GM18498 (cell line): ENCODE measurements at regions not wholly inside any gene's neighbourhood (a gene's known extent, or its start where the extent isn't known, plus 50 kb on each side); places are given as distances from the start of the nearest gene placed in this dataset.

Experiments used
- ATAC-seq: cut with Tn5 transposase; IDR thresholded peaks from one replicate; pipeline ENCODE4 v1.9.1; 2021; ENCODE audit warnings: mild to moderate bottlenecking, moderate library complexity; ENCODE audit not compliant: unreplicated experiment

DNA sequence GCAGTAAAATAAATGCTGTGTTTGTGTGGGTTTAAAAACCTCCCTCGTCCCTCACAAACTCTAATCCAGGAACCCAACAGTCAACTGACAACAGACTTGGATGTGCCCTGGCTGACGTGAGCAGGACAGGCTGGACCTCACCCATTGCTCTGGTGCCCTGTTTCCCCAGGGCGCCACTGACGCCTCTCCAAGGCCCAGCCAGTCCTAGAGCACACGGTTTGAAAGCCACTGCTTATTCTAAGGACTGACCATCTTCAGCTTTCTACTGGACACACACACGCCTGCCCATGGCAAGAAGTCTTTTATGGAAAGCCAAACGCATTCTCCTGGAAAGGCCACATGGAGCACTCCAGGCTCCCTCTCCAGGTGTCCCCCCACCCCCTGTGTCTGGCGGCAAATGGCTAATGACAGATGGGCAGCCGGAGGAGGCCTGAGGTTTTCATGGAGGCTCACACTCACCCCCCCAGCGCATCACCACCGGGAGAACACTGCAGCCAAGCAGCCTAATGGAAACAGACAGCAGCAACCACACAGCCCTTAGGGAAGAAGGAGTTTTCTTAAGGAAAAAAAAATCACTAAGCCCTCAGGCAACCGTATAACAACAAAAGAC, 319.2 kb downstream of the SOX9 start:
- ATAC-seq, result no peak

DNA sequence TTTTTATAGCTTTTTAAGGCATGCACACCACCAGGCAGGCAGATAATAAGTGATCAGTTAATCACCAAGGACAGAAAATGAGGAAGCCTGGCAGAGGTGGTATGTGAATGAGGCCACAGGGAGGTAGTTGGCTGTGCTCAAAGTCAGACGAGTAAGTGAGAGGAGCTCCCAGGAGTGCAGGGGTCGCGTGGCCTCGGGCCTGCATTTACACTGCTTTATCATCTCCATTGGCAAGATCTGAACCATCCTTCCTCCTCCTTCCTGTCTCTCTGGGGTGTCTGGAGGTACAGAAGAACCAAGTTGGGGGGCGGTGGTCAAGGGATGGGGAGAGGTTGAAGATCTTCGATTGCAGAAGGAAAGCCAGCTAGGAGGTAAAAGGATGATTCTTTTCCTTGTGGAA, 320.1 kb downstream of the SOX9 start:
- no peak for ATAC-seq

DNA sequence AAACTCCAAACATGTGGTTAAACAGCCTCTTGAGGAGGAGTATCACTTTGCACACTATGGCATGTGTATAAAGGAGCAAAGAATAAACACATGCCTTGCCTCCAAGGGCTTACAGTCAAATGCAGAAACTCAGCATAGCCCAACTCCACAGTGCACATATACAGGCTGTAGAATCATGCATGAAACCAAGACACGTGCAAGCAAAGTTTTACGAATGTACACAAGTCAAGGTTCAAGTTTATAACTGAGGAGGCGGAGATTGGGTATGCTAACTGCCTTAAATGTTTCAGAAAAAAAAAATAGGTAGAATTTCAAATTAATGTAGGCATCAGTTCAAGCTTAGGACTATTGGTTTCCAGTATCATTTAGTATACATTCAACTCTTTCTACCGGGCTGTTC, 321.1 kb downstream of the SOX9 start:
- no peak for ATAC-seq

DNA sequence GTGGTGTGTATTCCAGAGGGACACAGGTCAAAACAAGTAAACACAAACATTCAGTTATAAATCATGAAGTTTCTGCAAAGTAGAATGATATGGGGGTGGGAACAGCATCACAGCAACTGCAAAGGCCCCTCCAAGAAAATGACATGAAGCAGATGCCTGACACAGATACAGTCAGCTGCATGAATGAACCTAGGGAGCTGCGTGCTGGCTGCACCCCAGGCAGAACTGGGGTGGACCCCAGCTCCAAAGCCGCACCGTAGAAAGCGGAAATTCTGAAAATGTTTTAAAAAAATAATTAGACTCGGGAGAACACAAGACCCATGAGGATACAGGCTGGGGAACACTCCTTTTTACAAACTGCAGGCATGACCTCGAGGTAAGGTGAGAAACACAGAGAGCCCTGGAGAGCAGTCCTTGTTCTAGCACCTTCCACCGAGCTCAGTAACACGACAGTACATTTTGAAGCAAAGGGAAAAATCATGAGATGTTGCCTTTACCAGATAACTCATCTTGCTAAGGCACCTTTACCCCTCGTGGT, 323.8 kb downstream of the SOX9 start:
- ATAC-seq, result no peak

DNA sequence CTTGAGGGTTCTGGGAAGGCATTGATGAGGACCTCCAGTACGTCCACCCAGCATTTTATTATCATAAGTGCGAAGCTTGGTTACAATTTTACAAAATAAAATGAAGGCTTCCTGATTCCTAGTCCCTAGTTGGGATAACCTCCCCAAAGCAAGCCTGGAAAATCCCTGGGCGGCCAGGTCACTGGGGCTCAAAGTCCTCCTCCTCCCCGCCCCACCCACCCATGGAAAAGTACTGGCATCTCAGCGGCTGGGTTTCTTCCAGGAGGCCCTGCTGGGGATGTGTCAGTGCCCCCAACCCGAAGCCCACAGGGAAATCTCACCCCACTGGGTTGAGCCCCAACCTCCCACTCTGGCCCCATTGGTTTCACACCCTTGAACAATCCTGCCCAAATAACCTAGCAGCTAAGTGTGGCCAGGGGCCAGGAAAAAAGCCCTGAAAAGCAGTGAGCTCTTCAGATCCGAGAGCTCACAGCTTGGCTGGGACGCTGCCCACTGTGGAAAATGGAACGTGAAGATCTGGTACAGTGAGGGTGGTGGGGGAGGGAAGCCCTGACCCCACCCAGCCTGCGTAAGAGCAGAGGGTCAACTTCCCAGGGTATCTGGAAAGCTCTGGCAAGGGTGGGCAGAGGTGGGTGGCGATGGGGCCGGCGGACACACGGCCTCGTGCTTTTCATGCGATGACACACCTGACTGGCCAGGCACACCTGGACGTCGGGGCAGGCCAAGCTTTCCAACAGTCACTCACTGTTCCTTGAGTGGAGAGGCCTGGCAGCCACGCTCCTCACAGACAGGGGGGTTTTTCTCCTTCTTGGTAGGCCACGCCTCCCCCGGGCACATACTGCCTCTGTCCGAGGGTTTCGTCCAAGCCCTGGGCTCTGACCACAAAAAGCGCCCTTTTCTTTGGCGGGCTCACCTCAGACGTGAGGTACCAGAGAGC, 324.5 kb downstream of the SOX9 start:
- ATAC-seq, result no peak

DNA sequence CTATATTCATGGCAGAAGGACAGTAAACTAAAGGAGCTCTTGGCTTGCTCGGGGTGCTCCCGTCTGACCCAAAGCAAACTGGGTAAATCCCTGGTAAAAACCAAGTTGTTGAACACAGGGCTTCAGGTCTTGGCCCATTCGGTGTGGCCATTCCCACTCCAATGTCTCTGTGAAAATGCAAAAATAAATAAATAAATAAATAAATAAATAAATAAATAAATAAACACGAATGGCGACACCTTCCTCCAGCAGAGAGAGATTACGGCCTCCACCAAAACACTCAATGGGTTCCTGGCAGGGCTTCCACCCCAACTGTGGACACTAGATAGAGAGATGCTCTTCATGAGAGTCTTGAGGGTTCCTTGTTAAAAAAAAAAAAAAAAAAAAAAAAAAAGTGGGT, 325.3 kb downstream of the SOX9 start:
- ATAC-seq, result no peak

DNA sequence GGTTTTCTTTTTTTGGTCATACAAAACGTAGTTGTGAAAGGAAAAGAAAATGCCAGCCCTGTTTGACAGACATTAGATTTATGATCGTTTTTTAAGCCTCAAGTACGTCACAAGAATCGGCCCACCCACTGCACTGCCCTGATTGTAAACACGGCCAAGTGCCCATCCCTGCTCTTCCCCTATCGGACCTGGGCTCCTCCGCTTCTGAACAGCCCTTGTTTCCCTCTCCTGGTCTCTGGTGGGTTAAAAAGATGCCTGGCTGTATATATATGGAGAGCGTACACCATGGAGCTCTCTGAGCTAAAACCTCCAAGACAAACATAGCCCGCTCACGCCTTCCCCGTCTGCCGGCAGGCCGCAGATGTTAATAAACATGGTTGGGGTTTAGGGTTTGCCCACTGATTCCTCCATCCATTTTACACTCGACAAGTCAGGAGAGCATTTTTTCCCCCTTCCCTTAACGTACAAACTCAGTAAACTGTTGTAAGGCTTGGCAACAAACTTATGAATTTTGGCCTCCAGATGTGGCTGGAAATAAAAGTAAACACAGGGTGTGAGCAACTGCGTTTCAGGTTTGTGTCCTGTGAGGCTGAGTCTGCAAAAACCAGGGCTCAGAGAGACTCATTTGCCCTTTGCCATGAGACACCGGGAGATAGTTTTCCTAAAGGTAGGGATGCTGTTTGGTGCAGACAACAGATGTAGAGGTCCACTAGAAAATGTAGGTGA, 325.9 kb downstream of the SOX9 start:
- no peak for ATAC-seq

DNA sequence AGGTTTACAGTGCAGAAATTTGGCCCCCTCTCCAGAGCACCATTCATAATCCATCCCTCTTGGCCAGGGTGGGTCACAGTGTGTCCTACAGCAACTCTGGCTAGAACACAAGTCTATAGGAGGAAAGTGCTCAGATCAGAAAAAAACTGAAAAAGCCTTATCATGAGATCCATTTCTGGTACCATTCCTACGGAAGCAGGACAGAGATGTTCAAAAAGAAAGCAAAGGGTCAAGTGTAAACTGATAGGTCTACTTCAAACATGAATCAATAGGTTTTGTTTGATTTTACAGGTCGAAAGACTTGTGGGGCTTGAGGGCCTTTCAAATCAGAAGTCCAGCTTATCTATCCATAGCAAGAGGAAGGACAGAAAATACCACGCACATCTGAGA, 326.4 kb downstream of the SOX9 start:
- ATAC-seq, result no peak

DNA sequence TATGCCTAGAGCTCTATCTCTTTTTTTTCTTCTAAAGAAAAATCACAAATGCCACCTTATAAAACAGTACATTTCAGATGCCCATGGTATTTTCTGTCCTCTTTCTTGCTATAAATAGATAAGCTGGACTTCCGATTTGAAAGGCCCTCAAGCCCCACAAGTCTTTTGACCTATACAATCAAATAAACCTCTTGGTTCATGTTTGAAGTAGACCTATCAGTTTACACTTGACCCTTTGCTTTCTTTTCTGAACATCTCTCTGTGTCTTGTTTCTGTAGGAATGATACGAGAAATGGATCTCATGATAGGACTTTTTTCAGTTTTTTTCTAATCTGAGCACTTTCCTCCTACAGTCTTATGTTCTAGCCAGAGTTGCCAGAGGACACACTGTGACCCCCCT, 327.2 kb downstream of the SOX9 start:
- ATAC-seq, result no peak

DNA sequence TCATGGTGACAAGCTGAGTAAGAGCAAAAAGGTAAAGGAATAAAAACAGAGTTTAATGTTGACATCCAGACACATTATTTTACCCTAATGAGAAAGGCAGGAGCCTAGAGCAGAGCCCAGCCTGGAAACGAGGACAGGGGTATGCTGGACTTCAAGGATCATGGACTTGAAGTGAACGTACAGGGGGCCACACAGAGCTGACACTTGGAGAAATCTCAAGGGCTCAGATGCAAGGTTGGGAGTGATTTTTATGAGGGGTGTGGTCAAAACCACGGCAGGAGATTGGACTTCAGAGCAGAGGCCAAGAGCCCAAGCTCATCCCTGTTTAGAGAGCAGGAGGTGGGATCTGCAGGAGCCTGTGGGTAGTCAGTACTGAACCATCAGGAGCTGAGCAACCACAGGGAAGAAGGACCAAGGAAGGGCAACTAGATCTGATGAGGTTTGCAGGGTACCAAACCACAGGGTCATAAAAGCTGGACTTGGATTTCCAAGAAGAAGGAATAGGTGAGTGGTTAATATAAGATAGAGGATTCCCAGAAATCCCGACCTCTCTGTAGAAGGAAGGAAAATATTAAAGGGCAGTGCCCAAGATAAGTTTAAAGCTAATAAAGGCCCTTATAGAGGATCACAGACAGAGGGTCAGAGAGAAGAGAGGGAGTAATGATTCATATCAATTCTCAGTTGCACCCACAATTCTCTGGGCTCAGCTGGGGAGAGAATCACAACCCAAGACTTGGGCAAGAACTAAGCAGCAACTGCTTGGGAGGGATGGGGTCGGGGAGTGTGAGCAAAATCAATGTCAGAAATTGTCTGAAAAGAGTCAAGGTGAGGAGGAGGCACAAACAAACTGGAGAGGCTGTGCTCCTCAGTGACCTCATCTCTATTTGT, 331.7 kb downstream of the SOX9 start:
- no peak for ATAC-seq

DNA sequence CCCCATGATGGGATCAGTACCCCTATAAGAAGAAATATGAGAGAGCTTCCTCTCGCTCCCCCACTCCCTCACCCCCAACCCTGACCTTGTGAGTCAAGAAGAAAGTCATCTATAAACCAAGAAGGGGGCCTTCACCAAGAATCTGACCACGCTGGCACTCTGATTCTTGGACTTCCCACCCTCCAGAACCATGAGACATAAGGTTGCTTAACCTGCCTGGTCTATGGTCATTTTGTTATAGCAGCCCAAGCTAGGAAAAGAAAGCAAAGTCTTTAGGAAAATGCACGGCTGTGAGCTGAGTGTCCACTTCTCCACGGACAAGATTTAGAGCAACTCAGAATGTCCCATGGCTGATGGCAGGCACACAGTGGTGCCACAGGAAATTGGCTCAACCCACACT, 333.5 kb downstream of the SOX9 start:
- no peak for ATAC-seq

DNA sequence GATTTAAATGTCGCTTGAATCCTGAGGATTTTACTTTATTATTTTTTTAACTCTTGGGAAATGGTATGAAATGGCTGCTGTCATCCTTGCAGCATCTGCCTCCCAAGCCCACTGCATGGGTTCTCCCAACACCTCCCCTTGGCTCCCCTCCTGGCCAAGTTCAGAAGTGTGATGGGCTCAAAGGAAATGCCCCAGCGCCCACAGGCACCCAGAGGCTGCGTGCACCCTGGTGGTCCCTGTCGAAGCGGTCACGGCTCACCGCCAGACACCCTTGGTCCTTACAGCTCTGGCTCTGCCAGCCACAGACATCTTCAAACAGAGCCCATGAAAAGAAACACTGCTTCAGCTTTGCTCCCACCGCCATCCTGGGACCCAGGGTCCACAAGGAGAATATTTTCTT, 334.7 kb downstream of the SOX9 start:
- ATAC-seq, result no peak

DNA sequence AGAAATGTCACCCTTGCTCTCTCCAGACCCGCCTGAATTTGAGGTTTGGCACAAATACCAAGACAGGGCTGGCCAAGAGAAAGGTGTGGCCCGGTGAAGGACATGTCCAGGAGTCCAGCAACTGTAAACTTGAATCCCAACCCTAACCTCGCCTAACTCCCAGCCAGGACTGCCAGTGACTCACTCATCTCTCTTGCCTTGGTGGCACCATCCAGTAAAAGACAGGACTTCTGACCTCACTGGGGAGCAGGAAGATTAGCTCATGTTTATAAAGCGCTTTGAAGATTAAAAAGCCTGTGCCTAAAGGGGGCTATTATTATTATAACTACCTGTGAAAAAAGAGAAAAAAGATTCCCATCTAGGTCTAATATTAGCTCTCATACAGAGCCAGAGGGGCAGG, 335.3 kb downstream of the SOX9 start:
- ATAC-seq, result no peak

DNA sequence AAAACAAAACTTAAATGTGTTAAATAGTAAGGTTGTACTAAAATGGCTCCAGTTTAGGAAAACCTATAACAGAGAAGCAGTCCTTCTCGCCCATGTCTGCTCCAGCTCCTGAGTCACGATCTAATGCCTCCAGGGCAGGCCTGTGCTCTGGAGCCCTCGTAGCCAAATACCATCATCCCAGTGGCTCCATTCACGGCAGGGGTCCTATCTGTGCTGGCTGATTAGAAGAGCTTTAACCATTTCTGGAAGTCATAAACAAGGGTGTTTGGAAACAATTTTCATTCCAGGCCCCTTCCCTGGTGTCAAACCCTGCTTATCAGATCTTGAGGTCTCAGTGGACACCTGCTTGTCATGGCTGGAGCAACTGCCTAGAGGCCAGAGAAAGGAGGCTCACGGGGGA, 336.9 kb downstream of the SOX9 start:
- ATAC-seq, result no peak

DNA sequence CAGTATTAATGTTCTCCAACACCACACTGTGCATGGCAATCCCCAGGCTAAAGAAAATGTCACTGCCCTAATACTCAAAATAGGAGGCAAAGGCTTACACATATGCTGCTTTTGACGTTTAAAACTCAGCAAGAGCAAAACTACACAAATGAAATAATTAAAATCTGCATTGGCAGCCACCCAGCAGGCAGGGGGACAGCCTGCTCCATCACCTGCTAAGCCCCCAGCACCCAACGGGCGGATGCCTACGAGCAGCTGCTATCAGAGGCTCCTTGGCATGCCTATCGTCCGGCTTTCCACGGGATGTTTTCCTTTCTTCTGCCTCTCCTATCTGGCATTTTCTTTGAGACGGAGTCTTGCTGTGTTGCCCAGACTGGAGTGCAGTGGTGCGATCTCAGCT, 337.5 kb downstream of the SOX9 start:
- ATAC-seq, result no peak

DNA sequence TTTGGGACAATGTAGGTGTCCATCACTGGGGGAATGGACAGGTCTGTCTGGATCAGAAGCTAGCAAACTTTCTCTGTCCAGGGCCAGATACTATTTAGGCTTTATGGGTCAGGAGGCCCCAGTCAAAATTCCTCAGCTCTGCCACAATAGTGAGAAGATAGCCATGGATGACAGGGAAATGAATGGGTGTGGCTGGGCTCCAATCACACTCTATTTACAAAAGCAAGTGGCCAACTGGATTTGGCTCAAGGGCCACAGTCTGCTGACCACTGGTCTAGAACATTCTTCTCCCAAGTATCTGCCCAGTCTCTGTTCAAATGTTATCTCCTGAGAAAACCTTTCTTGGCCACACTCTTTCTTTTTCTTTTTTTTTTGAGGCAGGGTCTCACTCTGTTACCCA, 339.9 kb downstream of the SOX9 start:
- ATAC-seq, result no peak

DNA sequence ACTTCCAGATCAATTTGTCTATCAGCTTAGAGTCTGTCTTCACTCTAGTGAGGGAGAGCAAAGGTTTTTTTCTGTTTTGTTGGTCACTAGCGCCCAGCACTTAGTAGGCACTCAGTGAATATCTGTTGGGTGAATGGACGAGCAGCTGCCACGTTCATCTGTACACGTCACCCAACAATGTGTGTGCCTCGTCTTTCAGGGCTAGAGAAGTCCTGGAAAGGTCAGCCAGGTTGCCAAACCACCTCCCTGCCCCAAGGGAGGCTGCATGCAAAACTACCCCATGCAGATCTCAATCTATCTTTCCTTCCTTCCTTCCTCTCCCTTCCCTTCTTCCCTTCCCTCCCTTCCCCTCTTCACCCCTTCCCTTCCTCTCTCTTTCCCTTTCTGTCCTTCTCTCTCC, 340.9 kb downstream of the SOX9 start:
- ATAC-seq, result no peak

DNA sequence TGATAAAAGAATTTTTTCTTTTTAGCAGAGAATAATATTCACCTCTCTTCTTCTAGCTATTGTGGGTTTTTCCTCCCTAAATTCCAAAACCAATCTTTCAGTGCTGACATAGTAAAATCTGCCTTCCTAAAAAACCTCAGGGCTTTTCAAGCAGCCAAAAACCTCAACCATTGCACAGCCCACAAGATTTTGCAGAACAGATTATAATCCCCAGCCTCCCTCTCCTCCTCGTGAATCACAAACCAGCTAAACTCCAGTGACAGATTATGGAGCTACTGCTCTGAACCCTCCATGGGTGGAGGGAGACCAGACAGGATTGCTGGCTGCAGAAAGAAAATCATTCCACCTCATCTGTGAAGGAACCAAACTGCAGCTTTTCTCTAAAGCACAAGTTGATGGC, 341.6 kb downstream of the SOX9 start:
- no peak for ATAC-seq

DNA sequence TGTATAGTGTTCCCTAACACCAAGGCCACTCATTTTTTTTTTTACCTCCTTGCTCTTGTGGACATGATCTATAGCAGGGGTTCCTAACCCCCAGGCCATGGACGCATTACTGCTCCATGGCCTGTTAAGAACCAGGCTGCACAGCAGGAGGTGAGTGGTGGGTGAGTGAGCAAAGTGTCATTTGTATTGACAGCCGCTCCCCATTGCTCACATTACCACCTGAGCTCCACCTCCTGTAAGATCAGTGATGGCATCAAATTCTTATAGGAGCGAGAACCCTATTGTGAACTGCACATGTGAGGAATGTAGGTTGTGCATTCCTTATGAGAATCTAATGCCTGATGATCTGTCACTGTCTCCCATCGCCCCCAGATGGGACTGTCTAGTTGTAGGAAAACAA, 342.0 kb downstream of the SOX9 start:
- no peak for ATAC-seq

DNA sequence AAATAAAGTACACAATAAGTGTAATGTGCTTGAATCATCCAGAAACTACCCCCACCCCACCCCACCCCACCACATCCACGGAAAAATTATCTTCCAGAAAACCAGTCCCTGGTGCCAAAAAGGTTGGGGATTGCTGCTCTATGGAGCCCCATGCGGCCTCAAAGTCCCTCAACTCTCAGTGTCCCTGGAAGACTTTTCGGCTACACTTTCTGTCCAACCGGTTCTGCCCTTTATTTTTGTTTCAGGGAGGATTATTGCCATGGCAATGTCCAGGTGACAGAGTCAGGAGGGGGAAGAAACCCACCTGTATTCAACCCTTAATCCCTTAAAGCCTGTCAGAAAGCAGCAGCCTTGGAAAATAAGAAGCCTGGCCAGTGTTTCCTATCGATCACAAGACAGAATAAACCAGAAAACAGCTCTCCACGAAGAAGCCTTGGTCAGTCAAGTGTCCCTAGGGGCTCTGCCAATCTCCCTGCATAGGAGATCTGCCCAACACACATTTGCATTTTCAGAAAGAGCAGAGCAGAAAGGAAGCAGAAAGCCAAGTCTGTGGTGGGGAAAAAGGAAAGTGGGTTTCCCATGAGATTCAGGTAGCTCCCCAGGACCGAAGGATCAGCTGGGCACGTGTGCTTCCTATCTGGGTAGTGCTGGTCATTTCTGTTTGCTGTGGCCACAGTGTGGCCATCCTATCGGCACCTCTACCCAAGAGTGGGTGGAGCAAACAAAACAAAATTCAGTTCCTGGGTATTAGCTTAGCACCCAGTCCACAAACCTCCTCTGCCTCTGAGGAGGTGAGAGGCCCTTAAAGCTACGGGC, 342.7 kb downstream of the SOX9 start:
- no peak for ATAC-seq
